ENCODE measurements at regions not wholly inside any gene's neighbourhood (a gene's known extent, or its start where the extent isn't known, plus 50 kb on each side); places are given as distances from the start of the nearest gene placed in this dataset.

- Histone ChIP-seq H3K27ac (ENCODE audit: insufficient read depth, low read depth, low read length) (no peak overlapping the region), H3K9me3 (replicated peaks; ENCODE audit: control insufficient read depth, insufficient read depth, low read length) (peaks cover 5% of the 10 kb centered on the region), H2AFZ (ENCODE audit: low read depth, low read length) (no peak overlapping the region), H3K4me1 (ENCODE audit: control insufficient read depth, extremely low read depth, insufficient read depth, low read length) (no peaks in the 10 kb centered on the region), H3K36me3 (ENCODE audit: control insufficient read depth in 2 of 2, extremely low read depth in 1 of 2, insufficient read depth in 2 of 2, low read length in 2 of 2) (no peaks in the 10 kb centered on the region), H3K4me2 (ENCODE audit: insufficient read depth, low read length) (no peak overlapping the region), H3K4me3 (replicated peaks in 1 of 3; ENCODE audit: insufficient read depth in 1 of 3, low read depth in 1 of 3, low read length in 3 of 3) (no peak overlapping the region), H3K79me2 (ENCODE audit: control insufficient read depth, insufficient read depth, low read length) (no peaks in the 10 kb centered on the region), H3K27me3 (ENCODE audit: control insufficient read depth in 2 of 2, insufficient read depth in 2 of 2, low read length in 2 of 2) (no peaks in the 10 kb centered on the region), H3K9me1 (replicated peaks; ENCODE audit: control insufficient read depth, extremely low read depth, insufficient read depth, low read length) (no peaks in the 10 kb centered on the region), H3K9ac (replicated peaks; ENCODE audit: extremely low read depth, insufficient read depth, low read length) (no peak overlapping the region), H4K20me1 (replicated peaks; ENCODE audit: control insufficient read depth, extremely low read depth, insufficient read depth, low read length) (no peaks in the 10 kb centered on the region)
- BruUV-seq (replicated peaks), result no TSS peak
- dilution Hi-C loops (cut with MboI; ENCODE audit: extremely low pct_ligation_motif_present, low sequenced_read_pairs), result no loop called here
- POLR2A ChIA-PET, result no interaction called here
- CTCF ChIA-PET, result no interaction called here
- intact Hi-C loops (cut with micrococcal nuclease), result no loop called here
- TF ChIP-seq GATA2 (IDR thresholded peaks at IDR 0.05; ENCODE audit: insufficient read depth, insufficient read length, low read depth, low read length), result no peak
- no peak for TF ChIP-seq EZH2 (IDR thresholded peaks at IDR 0.05; ENCODE audit: borderline replicate concordance, low read depth, low read length, severe bottlenecking)
- TF ChIP-seq POLR2AphosphoS5 (IDR thresholded peaks at IDR 0.05; ENCODE audit: insufficient read depth, low read depth, low read length), result no peak
- DNase-seq (ENCODE audit: low read depth, low spot score) (no peak), FAIRE-seq (no peak)
Measured at GRCh38 chr11:79957702-79958101, 516.9 kb upstream of the TENM4 start.

DNA sequence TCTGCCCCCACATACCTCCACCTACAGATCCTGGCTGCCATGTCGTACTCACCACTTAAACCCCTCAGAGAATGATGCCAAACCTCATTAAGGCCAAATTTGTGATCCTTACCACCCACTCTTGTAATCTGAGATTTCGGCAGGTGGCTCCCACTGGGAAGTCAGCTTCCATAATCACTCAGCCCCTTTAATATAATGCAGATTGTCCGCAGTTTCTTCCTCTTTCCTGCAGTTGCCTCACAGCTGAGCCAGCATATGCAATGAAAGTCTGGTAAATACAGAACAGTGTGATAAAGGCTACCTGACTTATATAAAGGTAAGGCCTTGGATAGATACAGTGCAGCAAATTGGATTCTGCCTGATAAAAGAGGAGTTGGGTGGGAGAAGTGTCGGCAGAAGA is 515.2 kb upstream of the TENM4 start:
- H3K9me1 ChIP-seq (replicated peaks; ENCODE audit: control insufficient read depth, extremely low read depth, insufficient read depth, low read length), result no peaks in the 10 kb centered on the region
- no peak overlapping the region for H3K4me2 ChIP-seq (ENCODE audit: insufficient read depth, low read length)
- BruUV-seq (replicated peaks), result no TSS peak
- no peak for FAIRE-seq
- H3K9me3 ChIP-seq (replicated peaks; ENCODE audit: control insufficient read depth, insufficient read depth, low read length), result peaks cover 3% of the 10 kb centered on the region
- dilution Hi-C loops (cut with MboI; ENCODE audit: extremely low pct_ligation_motif_present, low sequenced_read_pairs), result no loop called here
- ChIA-PET CTCF (no interaction called here), POLR2A (no interaction called here)
- H3K27ac ChIP-seq (ENCODE audit: insufficient read depth, low read depth, low read length), result no peak overlapping the region
- H3K36me3 ChIP-seq (ENCODE audit: control insufficient read depth in 2 of 2, extremely low read depth in 1 of 2, insufficient read depth in 2 of 2, low read length in 2 of 2), result no peaks in the 10 kb centered on the region
- DNase-seq (ENCODE audit: low read depth, low spot score), result no peak
- no peak for TF ChIP-seq CTCF (IDR thresholded peaks at IDR 0.05; ENCODE audit: extremely low read depth in 1 of 2, insufficient read depth in 1 of 2, low read depth in 1 of 2, low read length in 2 of 2)
- TF ChIP-seq FOS (IDR thresholded peaks at IDR 0.05; ENCODE audit: borderline replicate concordance, insufficient read depth, low read length), result no peak
- no peak for TF ChIP-seq EZH2 (IDR thresholded peaks at IDR 0.05; ENCODE audit: borderline replicate concordance, low read depth, low read length, severe bottlenecking)
- TF ChIP-seq JUN (IDR thresholded peaks at IDR 0.05; ENCODE audit: borderline replicate concordance, insufficient read depth, insufficient read length, low read depth), result no peak
- no peak for TF ChIP-seq POLR2AphosphoS5 (IDR thresholded peaks at IDR 0.05; ENCODE audit: insufficient read depth, low read depth, low read length)
- TF ChIP-seq POLR2A (IDR thresholded peaks at IDR 0.05; ENCODE audit: low read depth, low read length), result no peak
- TF ChIP-seq, protein P1, sequence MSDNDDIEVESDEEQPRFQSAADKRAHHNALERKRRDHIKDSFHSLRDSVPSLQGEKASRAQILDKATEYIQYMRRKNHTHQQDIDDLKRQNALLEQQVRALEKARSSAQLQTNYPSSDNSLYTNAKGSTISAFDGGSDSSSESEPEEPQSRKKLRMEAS (IDR thresholded peaks at IDR 0.05; ENCODE audit: insufficient read depth, insufficient read length), result no peak
- TF ChIP-seq MYC (IDR thresholded peaks at IDR 0.05; ENCODE audit: low read depth, low read length), result no peak
- TF ChIP-seq GATA2 (IDR thresholded peaks at IDR 0.05; ENCODE audit: insufficient read depth, insufficient read length, low read depth, low read length), result no peak
- H3K79me2 ChIP-seq (ENCODE audit: control insufficient read depth, insufficient read depth, low read length), result no peaks in the 10 kb centered on the region
- H3K4me3 ChIP-seq (replicated peaks in 1 of 3; ENCODE audit: insufficient read depth in 1 of 3, low read depth in 1 of 3, low read length in 3 of 3), result no peak overlapping the region
- no peaks in the 10 kb centered on the region for H3K27me3 ChIP-seq (ENCODE audit: control insufficient read depth in 2 of 2, insufficient read depth in 2 of 2, low read length in 2 of 2)
- no peaks in the 10 kb centered on the region for H3K4me1 ChIP-seq (ENCODE audit: control insufficient read depth, extremely low read depth, insufficient read depth, low read length)
- H3K9ac ChIP-seq (replicated peaks; ENCODE audit: extremely low read depth, insufficient read depth, low read length), result no peak overlapping the region
- H4K20me1 ChIP-seq (replicated peaks; ENCODE audit: control insufficient read depth, extremely low read depth, insufficient read depth, low read length), result no peaks in the 10 kb centered on the region
- intact Hi-C loops (cut with micrococcal nuclease), result no loop called here
- no peak overlapping the region for H2AFZ ChIP-seq (ENCODE audit: low read depth, low read length)
